ENCODE measurements at regions not wholly inside any gene's neighbourhood (a gene's known extent, or its start where the extent isn't known, plus 50 kb on each side); places are given as distances from the start of the nearest gene placed in this dataset.

DNA sequence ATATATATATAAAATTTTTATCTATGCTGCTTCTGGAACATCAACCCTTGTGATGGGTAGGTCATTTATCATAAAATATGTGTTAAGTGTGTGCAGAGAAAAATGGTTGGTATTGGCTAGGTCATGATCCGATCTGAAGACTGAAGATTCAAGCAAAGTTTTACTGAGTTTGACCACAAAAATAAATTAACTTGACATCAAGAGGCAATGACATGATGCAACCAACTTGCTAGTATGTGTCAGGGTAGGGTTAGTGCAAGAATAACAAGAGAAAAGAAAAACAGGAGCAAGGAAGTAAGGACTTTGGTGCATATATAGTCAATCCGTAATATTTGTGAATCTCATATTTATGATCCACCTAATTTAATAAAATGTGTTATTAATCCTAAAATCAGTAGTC, 1202.0 kb upstream of the ADGRB3 start (continued):
- TF ChIP-seq, protein P1, sequence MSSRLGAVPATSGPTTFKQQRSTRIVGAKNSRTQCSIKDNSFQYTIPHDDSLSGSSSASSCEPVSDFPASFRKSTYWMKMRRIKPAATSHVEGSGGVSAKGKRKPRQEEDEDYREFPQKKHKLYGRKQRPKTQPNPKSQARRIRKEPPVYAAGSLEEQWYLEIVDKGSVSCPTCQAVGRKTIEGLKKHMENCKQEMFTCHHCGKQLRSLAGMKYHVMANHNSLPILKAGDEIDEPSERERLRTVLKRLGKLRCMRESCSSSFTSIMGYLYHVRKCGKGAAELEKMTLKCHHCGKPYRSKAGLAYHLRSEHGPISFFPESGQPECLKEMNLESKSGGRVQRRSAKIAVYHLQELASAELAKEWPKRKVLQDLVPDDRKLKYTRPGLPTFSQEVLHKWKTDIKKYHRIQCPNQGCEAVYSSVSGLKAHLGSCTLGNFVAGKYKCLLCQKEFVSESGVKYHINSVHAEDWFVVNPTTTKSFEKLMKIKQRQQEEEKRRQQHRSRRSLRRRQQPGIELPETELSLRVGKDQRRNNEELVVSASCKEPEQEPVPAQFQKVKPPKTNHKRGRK (tag; IDR thresholded peaks at IDR 0.05), result no peak
- TF ChIP-seq, protein P2, sequence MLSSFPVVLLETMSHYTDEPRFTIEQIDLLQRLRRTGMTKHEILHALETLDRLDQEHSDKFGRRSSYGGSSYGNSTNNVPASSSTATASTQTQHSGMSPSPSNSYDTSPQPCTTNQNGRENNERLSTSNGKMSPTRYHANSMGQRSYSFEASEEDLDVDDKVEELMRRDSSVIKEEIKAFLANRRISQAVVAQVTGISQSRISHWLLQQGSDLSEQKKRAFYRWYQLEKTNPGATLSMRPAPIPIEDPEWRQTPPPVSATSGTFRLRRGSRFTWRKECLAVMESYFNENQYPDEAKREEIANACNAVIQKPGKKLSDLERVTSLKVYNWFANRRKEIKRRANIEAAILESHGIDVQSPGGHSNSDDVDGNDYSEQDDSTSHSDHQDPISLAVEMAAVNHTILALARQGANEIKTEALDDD (IDR thresholded peaks at IDR 0.05), result 0 out of 2 replicates have a peak, but pooled peaks have one; percentile 18
- TF ChIP-seq ZNF589 (CRISPR knock-in tag; IDR thresholded peaks at IDR 0.05; ENCODE audit: low read depth), result 0 out of 2 replicates have a peak, but pooled peaks have one; percentile 28
- TF ChIP-seq ELF1 (tag; IDR thresholded peaks at IDR 0.05), result no peak
- TF ChIP-seq U2AF1 (optimal IDR thresholded peaks at IDR 0.05; ENCODE audit: low read depth, low read length), result no peak
- no peak for TF ChIP-seq CHD1 (IDR thresholded peaks at IDR 0.05; ENCODE audit: low read length)
- no peak for TF ChIP-seq SMC3 (conservative IDR thresholded peaks at IDR 0.05; ENCODE audit: insufficient read depth, low read depth, low read length)
- TF ChIP-seq TBL1XR1 (IDR thresholded peaks at IDR 0.05; ENCODE audit: low read length in 2 of 2), result no peak
- TF ChIP-seq, protein P3, sequence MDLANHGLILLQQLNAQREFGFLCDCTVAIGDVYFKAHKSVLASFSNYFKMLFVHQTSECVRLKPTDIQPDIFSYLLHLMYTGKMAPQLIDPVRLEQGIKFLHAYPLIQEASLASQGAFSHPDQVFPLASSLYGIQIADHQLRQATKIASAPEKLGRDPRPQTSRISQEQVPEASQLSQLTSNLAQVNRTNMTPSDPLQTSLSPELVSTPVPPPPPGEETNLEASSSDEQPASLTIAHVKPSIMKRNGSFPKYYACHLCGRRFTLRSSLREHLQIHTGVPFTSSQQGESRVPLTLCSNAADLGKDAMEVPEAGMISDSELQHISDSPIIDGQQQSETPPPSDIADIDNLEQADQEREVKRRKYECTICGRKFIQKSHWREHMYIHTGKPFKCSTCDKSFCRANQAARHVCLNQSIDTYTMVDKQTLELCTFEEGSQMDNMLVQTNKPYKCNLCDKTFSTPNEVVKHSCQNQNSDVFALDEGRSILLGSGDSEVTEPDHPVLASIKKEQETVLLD (IDR thresholded peaks at IDR 0.05), result no peak
- TF ChIP-seq SMAD4 (CRISPR knock-in tag; conservative IDR thresholded peaks at IDR 0.05), result no peak
- TF ChIP-seq, protein P4, sequence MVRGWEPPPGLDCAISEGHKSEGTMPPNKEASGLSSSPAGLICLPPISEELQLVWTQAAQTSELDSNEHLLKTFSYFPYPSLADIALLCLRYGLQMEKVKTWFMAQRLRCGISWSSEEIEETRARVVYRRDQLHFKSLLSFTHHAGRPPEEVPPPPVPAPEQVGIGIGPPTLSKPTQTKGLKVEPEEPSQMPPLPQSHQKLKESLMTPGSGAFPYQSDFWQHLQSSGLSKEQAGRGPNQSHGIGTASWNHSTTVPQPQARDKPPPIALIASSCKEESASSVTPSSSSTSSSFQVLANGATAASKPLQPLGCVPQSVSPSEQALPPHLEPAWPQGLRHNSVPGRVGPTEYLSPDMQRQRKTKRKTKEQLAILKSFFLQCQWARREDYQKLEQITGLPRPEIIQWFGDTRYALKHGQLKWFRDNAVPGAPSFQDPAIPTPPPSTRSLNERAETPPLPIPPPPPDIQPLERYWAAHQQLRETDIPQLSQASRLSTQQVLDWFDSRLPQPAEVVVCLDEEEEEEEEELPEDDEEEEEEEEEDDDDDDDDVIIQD (CRISPR knock-in tag; IDR thresholded peaks at IDR 0.05), result no peak
- no peak for TF ChIP-seq HCFC1 (IDR thresholded peaks at IDR 0.05; ENCODE audit: low read depth, low read length)
- TF ChIP-seq CEBPG (CRISPR knock-in tag; IDR thresholded peaks at IDR 0.05), result peak; percentile 88
- peak; percentile 55 to 78 for TF ChIP-seq CEBPG (tag; conservative IDR thresholded peaks at IDR 0.05 in 1 of 2, IDR thresholded peaks at IDR 0.05 in 1 of 2)
- peak; percentile 88 for TF ChIP-seq MEIS2 (IDR thresholded peaks at IDR 0.05; ENCODE audit: partially characterized antibody)
- TF ChIP-seq TGIF2 (CRISPR knock-in tag; IDR thresholded peaks at IDR 0.05), result no peak
- TF ChIP-seq, protein P5, sequence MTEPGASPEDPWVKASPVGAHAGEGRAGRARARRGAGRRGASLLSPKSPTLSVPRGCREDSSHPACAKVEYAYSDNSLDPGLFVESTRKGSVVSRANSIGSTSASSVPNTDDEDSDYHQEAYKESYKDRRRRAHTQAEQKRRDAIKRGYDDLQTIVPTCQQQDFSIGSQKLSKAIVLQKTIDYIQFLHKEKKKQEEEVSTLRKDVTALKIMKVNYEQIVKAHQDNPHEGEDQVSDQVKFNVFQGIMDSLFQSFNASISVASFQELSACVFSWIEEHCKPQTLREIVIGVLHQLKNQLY (CRISPR knock-in tag; conservative IDR thresholded peaks at IDR 0.05), result no peak
- no peak for TF ChIP-seq ZNF239 (CRISPR knock-in tag; IDR thresholded peaks at IDR 0.05)
- no peak for TF ChIP-seq HDAC1 (IDR thresholded peaks at IDR 0.05)
- peak; percentile 16 for TF ChIP-seq DACH1 (IDR thresholded peaks at IDR 0.05; ENCODE audit: partially characterized antibody)

All from K562 (cell line).